OCI-LY1 (cell line): ENCODE measurements at regions not wholly inside any gene's neighbourhood (a gene's known extent, or its start where the extent isn't known, plus 50 kb on each side); places are given as distances from the start of the nearest gene placed in this dataset.

Experiments used
- H2AFZ ChIP-seq: fragments of 200-600 bp; sonication (generic), shearing (Covaris generic); 2 replicates; pipeline ENCODE4 v1.6.0; 2014; ENCODE audit warnings: antibody characterized with exemption, mild to moderate bottlenecking, low read length
- H3F3A ChIP-seq: fragments of 200-600 bp; sonication (generic), shearing (Covaris generic); 2 replicates; pipeline ENCODE4 v1.6.0; 2014; ENCODE audit warnings: mild to moderate bottlenecking, antibody characterized with exemption, low read length, moderate library complexity; ENCODE audit not compliant: insufficient read depth
- H3K27ac ChIP-seq: fragments of 200-600 bp; sonication (generic); 2 replicates; pipeline ENCODE4 v1.5.1; 2014; ENCODE audit warnings: low read length, mixed run types, mild to moderate bottlenecking, low read depth; ENCODE audit not compliant: poor library complexity, severe bottlenecking
- H3K27me3 ChIP-seq: fragments of 200-600 bp; sonication (generic); 2 replicates; pipeline ENCODE4 v1.6.0; 2014; ENCODE audit warnings: antibody characterized with exemption, mild to moderate bottlenecking, low read length, moderate library complexity; ENCODE audit not compliant: insufficient read depth
- H3K36me3 ChIP-seq: fragments of 200-600 bp; sonication (generic); 2 replicates; pipeline ENCODE4 v1.6.1; 2014; ENCODE audit warnings: mild to moderate bottlenecking, antibody characterized with exemption, low read length, moderate library complexity, mixed read lengths; ENCODE audit not compliant: insufficient read depth
- H3K4me1 ChIP-seq: fragments of 200-600 bp; sonication (generic); 2 replicates; pipeline ENCODE4 v1.5.1; 2014; ENCODE audit warnings: mild to moderate bottlenecking, low read length, moderate library complexity; ENCODE audit not compliant: insufficient read depth, severe bottlenecking
- H3K4me2 ChIP-seq: fragments of 200-600 bp; sonication (generic), shearing (Covaris generic); 2 replicates; pipeline ENCODE4 v1.6.1; 2014; ENCODE audit warnings: low read length
- H3K4me3 ChIP-seq: fragments of 200-600 bp; sonication (generic); 2 replicates; pipeline ENCODE4 v1.5.1; 2014; ENCODE audit warnings: low read length, low read depth, mild to moderate bottlenecking, mixed read lengths; ENCODE audit not compliant: poor library complexity, severe bottlenecking
- H3K79me2 ChIP-seq: fragments of 200-600 bp; shearing (Covaris generic); 2 replicates; pipeline ENCODE4 v1.6.1; 2016; ENCODE audit warnings: mixed run types, low read length, mixed read lengths; ENCODE audit not compliant: insufficient read depth
- H3K9ac ChIP-seq: fragments of 200-600 bp; sonication (generic), shearing (Covaris generic); 2 replicates; pipeline ENCODE4 v1.6.1; 2014; ENCODE audit warnings: mild to moderate bottlenecking, low read length, mixed read lengths
- H3K9me2 ChIP-seq: fragments of 200-600 bp; sonication (generic), shearing (Covaris generic); 2 replicates; pipeline ENCODE4 v1.6.1; 2014; ENCODE audit warnings: low read depth, mild to moderate bottlenecking, low read length, mixed read lengths
- H3K9me3 ChIP-seq: fragments of 200-600 bp; shearing (Covaris generic); 2 replicates; pipeline ENCODE4 v1.6.1; 2014; ENCODE audit warnings: low read length, mixed read lengths
- H4K20me1 ChIP-seq: fragments of 200-600 bp; sonication (generic), shearing (Covaris generic); 2 replicates; pipeline ENCODE4 v1.6.0; 2016; ENCODE audit warnings: mild to moderate bottlenecking, low read length; ENCODE audit not compliant: insufficient read depth
- CTCF ChIP-seq: fragments of 200-600 bp; sonication (generic), shearing (Covaris generic); IDR thresholded peaks from 2 replicates; pipeline ENCODE4 v1.5.1; 2017; ENCODE audit warnings: mild to moderate bottlenecking, antibody characterized with exemption, low read length, moderate library complexity, mixed read lengths
- EZH2 ChIP-seq: fragments of 200-600 bp; sonication (generic), shearing (Covaris generic); IDR thresholded peaks from 2 replicates; pipeline ENCODE4 v1.8.0; 2017; ENCODE audit warnings: borderline replicate concordance, mixed run types, mild to moderate bottlenecking, antibody characterized with exemption, low read length, moderate library complexity, mixed read lengths

DNA sequence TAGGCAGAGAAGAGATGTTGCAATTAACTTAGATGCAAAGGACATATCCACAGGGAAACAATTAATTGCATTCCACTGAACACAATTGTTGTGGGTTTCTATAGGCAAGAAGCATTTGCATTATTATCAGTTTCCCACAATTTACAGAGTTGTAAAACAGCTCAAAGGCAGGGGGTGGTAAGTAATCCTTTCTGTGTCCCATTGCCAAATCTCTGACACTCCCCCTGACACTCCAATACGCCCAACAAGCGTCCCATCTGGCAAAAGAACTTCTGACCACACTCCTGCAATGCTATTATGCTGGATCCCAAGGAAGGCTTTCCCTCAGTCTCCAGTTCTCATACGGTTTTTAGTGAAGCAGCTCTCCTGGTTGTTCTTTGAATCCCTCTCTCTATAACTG is 179.8 kb downstream of the CXCL12 start:
- no peak overlapping the region for H3K27ac ChIP-seq
- no peaks in the 10 kb centered on the region for H3K9me2 ChIP-seq
- no peaks in the 10 kb centered on the region for H3K79me2 ChIP-seq
- no peaks in the 10 kb centered on the region for H3F3A ChIP-seq
- no peaks in the 10 kb centered on the region for H3K9me3 ChIP-seq
- H3K4me3 ChIP-seq: no peak overlapping the region
- no peaks in the 10 kb centered on the region for H3K27me3 ChIP-seq
- TF ChIP-seq EZH2 (no peak), CTCF (no peak)
- no peaks in the 10 kb centered on the region for H3K36me3 ChIP-seq
- H3K9ac ChIP-seq: no peak overlapping the region
- H4K20me1 ChIP-seq: no peaks in the 10 kb centered on the region
- H3K4me2 ChIP-seq: no peak overlapping the region
- no peaks in the 10 kb centered on the region for H3K4me1 ChIP-seq
- H2AFZ ChIP-seq: no peak overlapping the region

DNA sequence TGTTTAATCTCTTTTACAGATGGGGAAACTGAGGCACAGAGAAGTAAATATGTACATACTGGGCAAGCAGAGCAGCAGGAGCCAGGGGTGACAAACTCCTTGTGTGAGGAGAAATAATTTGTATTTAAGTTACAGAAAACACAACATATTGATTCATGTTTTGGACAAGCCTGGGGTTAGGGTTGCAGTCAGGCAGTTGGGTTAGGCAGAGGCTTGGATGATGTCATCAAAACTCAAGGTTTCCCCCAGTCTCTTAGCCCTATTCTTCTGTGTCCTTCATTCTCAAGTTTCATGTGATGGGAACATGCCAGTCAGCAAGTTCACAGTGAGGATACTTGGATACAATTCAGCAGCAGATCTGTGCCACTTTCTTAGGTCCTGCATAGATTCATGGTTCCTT is 181.4 kb downstream of the CXCL12 start:
- Histone ChIP-seq H3K27me3 (no peaks in the 10 kb centered on the region), H3K9ac (no peak overlapping the region), H4K20me1 (no peaks in the 10 kb centered on the region), H3K9me2 (no peaks in the 10 kb centered on the region), H3K9me3 (no peaks in the 10 kb centered on the region), H3K79me2 (no peaks in the 10 kb centered on the region), H3K4me2 (no peak overlapping the region), H3K36me3 (no peaks in the 10 kb centered on the region), H3K4me1 (no peaks in the 10 kb centered on the region), H3K4me3 (no peak overlapping the region), H3F3A (no peaks in the 10 kb centered on the region), H3K27ac (no peak overlapping the region), H2AFZ (no peak overlapping the region)
- no peak for TF ChIP-seq EZH2
- TF ChIP-seq CTCF: no peak

DNA sequence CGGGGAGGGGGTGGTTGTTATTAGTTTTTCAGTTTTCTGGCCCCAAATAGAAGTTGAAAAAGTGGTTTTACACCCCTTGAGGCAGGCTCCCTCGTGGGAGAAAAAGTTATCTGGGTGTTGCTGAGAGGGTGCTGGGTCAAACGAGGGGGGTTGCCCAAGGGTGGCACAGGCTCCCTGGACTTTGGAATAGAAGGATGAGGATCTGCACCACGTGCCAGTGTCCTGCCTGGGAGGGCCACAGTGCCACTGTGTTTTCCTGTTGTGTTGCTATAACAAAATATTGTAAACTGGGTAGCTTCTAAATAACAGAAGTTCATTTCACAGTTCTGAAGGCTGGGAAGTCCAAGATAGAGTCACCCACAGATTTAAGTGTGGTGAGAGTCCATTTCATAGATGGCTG is 181.9 kb downstream of the CXCL12 start:
- Histone ChIP-seq H3K27me3 (no peaks in the 10 kb centered on the region), H2AFZ (no peak overlapping the region), H3K4me3 (no peak overlapping the region), H3K4me1 (no peaks in the 10 kb centered on the region), H3K9me2 (no peaks in the 10 kb centered on the region), H4K20me1 (no peaks in the 10 kb centered on the region), H3K79me2 (no peaks in the 10 kb centered on the region), H3K9ac (no peak overlapping the region), H3K27ac (no peak overlapping the region), H3F3A (no peaks in the 10 kb centered on the region), H3K9me3 (no peaks in the 10 kb centered on the region), H3K36me3 (no peaks in the 10 kb centered on the region), H3K4me2 (no peak overlapping the region)
- no peak for TF ChIP-seq EZH2
- no peak for TF ChIP-seq CTCF

DNA sequence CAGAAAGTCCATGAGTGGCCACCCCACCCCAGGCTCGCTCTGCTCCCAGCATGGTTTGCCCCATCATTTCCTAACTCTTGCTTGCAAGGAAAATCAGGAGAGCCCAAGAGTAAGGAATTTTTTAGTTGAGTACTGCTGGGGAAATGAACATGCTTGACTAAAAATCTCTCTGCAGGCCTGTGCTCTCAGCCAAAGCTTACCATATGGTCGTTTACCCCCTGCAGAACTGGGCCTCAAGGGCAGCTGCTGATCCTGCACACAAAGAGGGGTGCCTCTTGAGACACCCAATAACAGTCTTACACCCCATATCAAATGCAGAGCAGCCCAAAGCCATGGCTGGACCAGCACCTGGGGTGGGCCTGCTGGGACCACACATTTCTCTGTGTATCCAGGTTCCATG is 183.2 kb downstream of the CXCL12 start:
- H3K9ac ChIP-seq: no peak overlapping the region
- no peaks in the 10 kb centered on the region for H3F3A ChIP-seq
- no peak overlapping the region for H3K4me3 ChIP-seq
- no peak overlapping the region for H3K4me2 ChIP-seq
- no peak overlapping the region for H3K27ac ChIP-seq
- H3K79me2 ChIP-seq: no peaks in the 10 kb centered on the region
- no peaks in the 10 kb centered on the region for H3K36me3 ChIP-seq
- H3K9me2 ChIP-seq: no peaks in the 10 kb centered on the region
- H3K4me1 ChIP-seq: no peaks in the 10 kb centered on the region
- H3K9me3 ChIP-seq: no peaks in the 10 kb centered on the region
- H2AFZ ChIP-seq: no peak overlapping the region
- H4K20me1 ChIP-seq: no peaks in the 10 kb centered on the region
- no peaks in the 10 kb centered on the region for H3K27me3 ChIP-seq
- no peak for TF ChIP-seq CTCF
- no peak for TF ChIP-seq EZH2
